ENCODE measurements at regions not wholly inside any gene's neighbourhood (a gene's known extent, or its start where the extent isn't known, plus 50 kb on each side); places are given as distances from the start of the nearest gene placed in this dataset.
A peak's percentile ranks its signal among the peaks of the same experiment; 100 is the strongest.

DNA sequence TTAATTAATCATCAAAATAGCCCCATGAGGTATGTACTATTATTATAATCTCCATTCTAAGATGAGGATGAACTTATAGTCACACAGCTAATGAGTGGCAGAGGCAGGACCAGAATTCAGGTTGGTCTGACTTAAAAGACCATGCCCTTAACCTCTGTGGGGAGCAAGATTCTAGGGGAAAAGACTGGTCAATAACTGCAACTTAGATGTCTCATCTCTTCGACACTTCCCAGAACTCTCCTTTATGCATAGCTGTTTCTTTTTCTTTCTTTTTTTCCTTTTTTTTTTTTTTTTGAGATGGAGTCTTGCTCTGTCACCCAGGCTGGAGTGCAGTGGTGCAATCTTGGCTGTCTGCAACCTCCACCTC is 66.3 kb upstream of the RTN4 start:
- TF ChIP-seq POLR2A (IDR thresholded peaks at IDR 0.05) = no peak
- TF ChIP-seq, protein P1, sequence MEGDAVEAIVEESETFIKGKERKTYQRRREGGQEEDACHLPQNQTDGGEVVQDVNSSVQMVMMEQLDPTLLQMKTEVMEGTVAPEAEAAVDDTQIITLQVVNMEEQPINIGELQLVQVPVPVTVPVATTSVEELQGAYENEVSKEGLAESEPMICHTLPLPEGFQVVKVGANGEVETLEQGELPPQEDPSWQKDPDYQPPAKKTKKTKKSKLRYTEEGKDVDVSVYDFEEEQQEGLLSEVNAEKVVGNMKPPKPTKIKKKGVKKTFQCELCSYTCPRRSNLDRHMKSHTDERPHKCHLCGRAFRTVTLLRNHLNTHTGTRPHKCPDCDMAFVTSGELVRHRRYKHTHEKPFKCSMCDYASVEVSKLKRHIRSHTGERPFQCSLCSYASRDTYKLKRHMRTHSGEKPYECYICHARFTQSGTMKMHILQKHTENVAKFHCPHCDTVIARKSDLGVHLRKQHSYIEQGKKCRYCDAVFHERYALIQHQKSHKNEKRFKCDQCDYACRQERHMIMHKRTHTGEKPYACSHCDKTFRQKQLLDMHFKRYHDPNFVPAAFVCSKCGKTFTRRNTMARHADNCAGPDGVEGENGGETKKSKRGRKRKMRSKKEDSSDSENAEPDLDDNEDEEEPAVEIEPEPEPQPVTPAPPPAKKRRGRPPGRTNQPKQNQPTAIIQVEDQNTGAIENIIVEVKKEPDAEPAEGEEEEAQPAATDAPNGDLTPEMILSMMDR (IDR thresholded peaks at IDR 0.05) = no peak
- Histone ChIP-seq H3K4me3 (no peak overlapping the region), H3K36me3 (no peaks in the 10 kb centered on the region), H3K27me3 (no peaks in the 10 kb centered on the region), H3K4me1 (peaks cover 0 to 13% (median 0%) of the 10 kb centered on the region in 4 donors), H3K9me3 (no peaks in the 10 kb centered on the region), H3K27ac (no peak overlapping the region)
- no peak for DNase-seq

DNA sequence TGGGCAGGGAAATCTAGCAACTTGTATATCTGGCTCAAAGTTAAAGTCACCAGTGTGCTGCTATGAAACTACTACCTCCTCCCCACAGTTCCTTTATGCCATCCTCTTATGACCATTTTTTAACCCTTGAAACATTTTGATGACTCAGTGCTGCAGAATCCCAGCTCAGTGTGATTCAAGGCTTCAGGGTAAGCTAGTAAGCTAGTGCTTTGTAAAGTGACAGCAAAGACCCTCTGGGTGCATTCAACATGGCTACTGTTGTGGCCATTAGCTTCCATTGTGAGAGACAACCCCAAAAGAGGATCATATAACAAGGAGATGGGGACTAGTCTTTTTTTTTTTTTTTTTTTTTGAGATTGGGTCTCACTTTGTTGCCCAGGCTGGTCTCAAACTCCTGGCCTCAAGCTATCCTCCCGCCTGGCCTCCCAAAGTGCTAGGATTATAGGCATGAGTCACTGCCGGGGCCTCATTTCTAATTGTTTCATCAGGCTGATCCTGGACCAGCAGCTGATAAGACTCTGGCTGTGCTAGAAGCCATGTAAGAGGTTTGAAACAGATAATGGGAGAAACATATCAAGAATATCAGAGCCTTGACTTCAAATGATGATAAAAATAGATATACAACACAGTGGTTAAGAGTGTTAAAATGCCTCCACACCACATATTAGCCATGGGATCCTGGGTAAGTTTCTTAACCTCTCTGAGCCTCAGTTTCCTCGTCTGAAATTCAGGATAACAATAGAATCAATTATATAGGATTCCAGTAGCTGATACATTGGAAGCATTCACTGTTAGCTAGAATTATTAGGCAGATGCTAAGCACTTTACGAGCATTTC is 65.7 kb upstream of the RTN4 start:
- H3K27me3 ChIP-seq = no peaks in the 10 kb centered on the region
- H3K36me3 ChIP-seq = no peaks in the 10 kb centered on the region
- H3K27ac ChIP-seq = no peak overlapping the region
- no peaks in the 10 kb centered on the region for H3K9me3 ChIP-seq
- no peak for DNase-seq
- no peak for TF ChIP-seq POLR2A (IDR thresholded peaks at IDR 0.05)
- TF ChIP-seq, protein P1 (IDR thresholded peaks at IDR 0.05) = no peak
- H3K4me1 ChIP-seq = peaks cover 0 to 13% (median 0%) of the 10 kb centered on the region in 4 donors
- H3K4me3 ChIP-seq = no peak overlapping the region

DNA sequence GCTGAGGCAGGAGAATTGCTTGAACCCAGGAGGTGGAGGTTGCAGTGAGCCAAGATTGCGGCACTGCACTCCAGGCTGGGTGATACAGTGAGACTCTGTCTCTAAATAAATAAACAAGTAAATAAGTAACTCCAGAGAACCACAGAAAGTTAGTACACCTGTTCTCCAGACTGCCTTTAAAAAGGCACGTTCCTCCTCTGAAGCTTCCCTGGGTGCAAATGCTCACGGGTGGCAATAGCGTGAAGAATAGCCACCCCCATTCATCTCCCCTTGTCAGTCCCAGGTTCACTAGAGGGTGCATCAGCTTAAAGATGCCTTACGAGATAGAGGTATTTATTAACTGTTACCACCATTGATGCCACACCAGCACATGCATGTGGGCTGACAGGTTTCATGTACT is 64.3 kb upstream of the RTN4 start:
- H3K27me3 ChIP-seq = no peaks in the 10 kb centered on the region
- peaks cover 0 to 12% (median 0%) of the 10 kb centered on the region in 4 donors for H3K4me1 ChIP-seq
- no peaks in the 10 kb centered on the region for H3K9me3 ChIP-seq
- no peaks in the 10 kb centered on the region for H3K36me3 ChIP-seq
- no peak for DNase-seq
- no peak for TF ChIP-seq POLR2A (IDR thresholded peaks at IDR 0.05)
- TF ChIP-seq, protein P1 (IDR thresholded peaks at IDR 0.05) = no peak
- H3K27ac ChIP-seq = no peak overlapping the region
- no peak overlapping the region for H3K4me3 ChIP-seq

DNA sequence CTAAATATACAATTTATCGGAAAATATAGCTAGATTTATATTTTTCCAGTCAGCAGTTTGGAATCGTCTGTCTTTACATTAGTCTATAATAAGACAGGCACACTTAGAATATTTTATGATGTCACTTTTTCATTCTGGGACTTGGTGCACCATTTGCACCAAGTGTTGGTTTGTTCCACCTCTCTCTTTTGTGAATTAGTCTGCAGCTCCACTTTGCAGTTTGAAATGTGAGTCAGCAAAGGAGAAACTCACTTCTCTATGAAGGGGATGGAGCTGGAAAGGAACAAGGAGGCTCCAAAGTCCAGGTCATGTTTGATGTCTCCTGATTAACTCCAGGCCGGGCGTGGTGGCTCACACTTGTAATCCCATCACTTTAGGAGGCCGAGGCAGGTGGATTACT is 63.8 kb upstream of the RTN4 start:
- Histone ChIP-seq H3K4me1 (peaks cover 0 to 13% (median 0%) of the 10 kb centered on the region in 4 donors), H3K27ac (no peak overlapping the region), H3K36me3 (no peaks in the 10 kb centered on the region), H3K4me3 (no peak overlapping the region), H3K9me3 (no peaks in the 10 kb centered on the region), H3K27me3 (no peaks in the 10 kb centered on the region)
- TF ChIP-seq POLR2A (IDR thresholded peaks at IDR 0.05) = no peak
- TF ChIP-seq, protein P1 (IDR thresholded peaks at IDR 0.05) = no peak
- DNase-seq = peak in 1 of 3 donors; percentile 75

DNA sequence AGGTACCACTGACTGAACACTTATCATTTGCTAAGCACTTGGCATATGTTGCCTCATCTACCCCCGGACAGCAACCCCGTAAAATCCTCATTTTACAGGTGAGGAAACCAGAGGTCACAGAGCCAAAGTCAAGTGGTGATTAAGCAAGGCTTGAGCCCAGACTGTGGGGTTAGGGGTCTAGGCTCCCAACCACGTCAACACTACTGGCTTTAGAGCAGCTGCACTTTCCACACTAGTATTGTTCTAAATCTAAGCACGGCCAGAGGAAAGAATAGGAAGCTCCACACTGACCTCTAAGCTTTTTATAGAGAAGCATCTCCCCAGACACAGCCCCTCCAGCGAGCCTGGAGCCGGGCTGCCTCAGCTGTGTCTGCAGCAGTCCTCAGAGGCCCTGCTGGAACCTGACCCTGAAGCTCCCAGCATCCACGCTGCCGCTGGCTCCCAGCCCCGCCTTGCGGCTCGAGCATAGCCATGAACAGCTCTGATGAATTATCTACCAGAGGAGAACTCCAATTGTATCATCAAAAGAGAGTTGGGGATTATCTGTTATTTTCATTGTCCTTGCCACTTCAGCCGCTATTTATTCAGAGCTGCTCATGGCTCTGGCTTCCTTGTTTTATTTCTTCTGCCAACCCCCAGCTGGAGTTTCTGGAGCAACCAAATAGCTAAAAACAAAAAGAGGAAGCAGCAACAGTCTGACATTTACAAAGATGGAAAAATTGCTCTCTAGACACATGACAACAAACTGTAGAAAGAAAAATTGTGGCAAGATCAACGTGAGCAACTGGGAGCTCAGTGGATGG is 62.2 kb upstream of the RTN4 start:
- peak in 2 of 3 donors; percentile 55 to 63 for DNase-seq
- TF ChIP-seq POLR2A (IDR thresholded peaks at IDR 0.05) = no peak
- TF ChIP-seq, protein P1 (IDR thresholded peaks at IDR 0.05) = no peak
- Histone ChIP-seq H3K9me3 (no peaks in the 10 kb centered on the region), H3K36me3 (no peaks in the 10 kb centered on the region), H3K27ac (peak overlapping the region; percentile 13 to 87 (median 65)), H3K27me3 (no peaks in the 10 kb centered on the region), H3K4me3 (no peak overlapping the region), H3K4me1 (peaks cover 0 to 13% (median 0%) of the 10 kb centered on the region in 4 donors)

Measured in Peyer's patch (tissue), 4 donors.